ENCODE measurements at regions not wholly inside any gene's neighbourhood (a gene's known extent, or its start where the extent isn't known, plus 50 kb on each side); places are given as distances from the start of the nearest gene placed in this dataset.

DNA sequence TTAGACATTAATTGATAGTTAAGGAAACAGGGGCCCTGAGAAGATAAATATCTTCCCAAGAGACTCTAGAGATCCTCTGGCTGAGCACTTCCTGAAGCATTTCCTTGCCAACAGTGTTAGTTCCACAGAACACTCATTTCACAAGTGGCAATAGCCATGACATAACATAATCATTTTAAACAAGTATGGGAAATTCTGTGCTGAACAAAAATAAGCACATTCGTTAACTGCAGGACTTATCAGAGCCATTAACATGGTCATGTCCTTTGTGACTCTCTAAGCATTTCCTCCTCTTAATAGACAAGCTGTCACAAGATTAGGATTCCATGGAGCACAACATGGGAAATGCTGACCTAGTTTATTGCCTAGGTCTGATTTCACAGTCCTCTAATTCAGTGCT is 184.9 kb downstream of the SNX18 start:
- no peak overlapping the region for H3K4me3 ChIP-seq (ENCODE audit: low read depth, low read length)
- peak; percentile 18 for DNase-seq (ENCODE audit: low read depth)
- no peak for TF ChIP-seq CTCF (IDR thresholded peaks at IDR 0.05; ENCODE audit: insufficient read depth, low read depth, low read length)

DNA sequence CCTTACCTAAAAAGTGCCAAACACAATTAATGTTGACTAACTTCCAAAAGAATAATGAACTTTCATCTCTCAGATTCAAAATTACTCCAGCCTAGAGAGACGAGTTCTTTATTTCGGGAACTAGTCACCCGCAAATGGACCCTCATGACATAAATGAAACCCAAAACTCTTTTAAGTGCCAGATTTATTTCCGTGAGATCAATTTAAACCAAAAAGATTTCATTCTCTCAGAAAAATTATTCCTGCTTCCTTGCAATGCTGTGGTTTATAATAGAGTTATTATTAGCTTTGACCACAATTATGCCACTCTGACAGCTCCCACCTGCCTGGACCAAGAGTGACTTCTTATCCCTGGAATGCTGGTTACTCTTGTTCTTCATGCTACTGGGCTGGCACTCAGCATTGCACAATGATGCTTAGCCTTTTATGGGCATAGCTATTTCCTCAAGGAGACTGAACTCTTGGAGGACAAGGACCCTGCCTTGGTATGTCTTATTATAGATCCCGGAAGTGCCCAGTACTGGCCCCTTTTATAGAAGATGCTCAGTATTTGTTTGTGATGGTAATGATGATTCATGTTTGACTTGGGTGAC is 183.5 kb downstream of the SNX18 start:
- peak; percentile 93 for DNase-seq (ENCODE audit: low read depth)
- no peak overlapping the region for H3K4me3 ChIP-seq (ENCODE audit: low read depth, low read length)
- TF ChIP-seq CTCF (IDR thresholded peaks at IDR 0.05; ENCODE audit: insufficient read depth, low read depth, low read length), result no peak

- TF ChIP-seq CTCF (IDR thresholded peaks at IDR 0.05; ENCODE audit: insufficient read depth, low read depth, low read length), result no peak
- H3K4me3 ChIP-seq (ENCODE audit: low read depth, low read length), result no peak overlapping the region
- no peak for DNase-seq (ENCODE audit: low read depth)
Observed at GRCh38 chr5:54696931-54697330, 179.4 kb downstream of the SNX18 start.

DNA sequence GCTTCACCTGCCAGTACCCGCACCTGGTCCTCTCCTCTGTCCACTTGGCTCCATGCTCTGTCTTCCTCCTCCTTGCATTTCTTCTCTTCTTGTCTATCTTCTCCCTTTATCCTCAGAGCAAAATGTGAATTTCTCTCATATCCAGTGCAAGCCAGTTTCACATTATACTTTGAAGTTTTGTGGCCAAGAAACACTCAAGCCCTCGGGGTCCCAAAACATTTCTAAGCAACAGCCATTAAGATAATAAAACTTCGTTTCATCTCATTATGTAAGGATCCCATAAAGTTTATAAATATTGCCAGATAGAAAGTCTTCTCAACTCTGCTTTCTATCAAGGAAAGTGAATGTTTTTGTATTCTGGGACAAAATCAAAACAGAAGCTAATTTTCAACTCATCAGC is 178.8 kb downstream of the SNX18 start:
- DNase-seq (ENCODE audit: low read depth), result no peak
- no peak for TF ChIP-seq CTCF (IDR thresholded peaks at IDR 0.05; ENCODE audit: insufficient read depth, low read depth, low read length)
- no peak overlapping the region for H3K4me3 ChIP-seq (ENCODE audit: low read depth, low read length)

- H3K4me3 ChIP-seq (ENCODE audit: low read depth, low read length), result no peak overlapping the region
- TF ChIP-seq CTCF (IDR thresholded peaks at IDR 0.05; ENCODE audit: insufficient read depth, low read depth, low read length), result no peak
- DNase-seq (ENCODE audit: low read depth), result no peak
Observed at GRCh38 chr5:54695198-54695966, 177.8 kb downstream of the SNX18 start.

DNA sequence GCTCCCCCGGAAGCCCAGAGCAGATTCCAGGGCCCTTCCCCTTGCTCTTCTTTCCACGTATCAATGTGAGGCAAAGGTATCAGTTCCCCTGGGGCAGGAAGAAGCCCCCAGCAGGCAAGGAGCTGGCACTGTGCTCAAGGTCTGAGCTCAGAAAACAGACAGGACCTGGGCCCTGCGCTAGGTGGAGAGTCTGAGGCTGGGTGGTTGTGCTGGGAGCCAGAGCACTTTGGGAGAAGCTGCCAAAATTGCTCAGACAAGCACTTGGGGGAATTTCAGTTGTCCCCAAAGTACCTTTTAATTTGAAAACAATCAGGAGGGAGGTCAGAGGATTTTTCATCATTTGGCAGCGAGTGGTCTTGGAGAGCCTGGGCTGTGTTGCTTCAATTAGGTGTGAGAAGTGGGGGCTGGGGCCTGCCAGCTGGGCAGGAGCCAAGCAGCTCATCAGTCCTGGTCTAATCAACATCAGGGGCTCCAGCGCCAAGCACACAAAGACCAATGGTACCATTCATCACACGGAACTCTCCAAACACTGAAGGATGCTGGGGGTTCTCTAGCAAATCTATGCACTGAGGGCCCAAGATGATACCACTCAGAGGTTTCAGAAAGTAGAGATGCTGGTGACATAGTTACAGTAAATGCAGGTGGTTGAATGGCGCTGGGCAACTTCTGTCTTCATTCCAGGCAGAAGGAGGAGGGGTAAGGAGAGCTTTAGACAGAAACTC is 176.5 kb downstream of the SNX18 start:
- TF ChIP-seq CTCF (IDR thresholded peaks at IDR 0.05; ENCODE audit: insufficient read depth, low read depth, low read length), result no peak
- no peak overlapping the region for H3K4me3 ChIP-seq (ENCODE audit: low read depth, low read length)
- no peak for DNase-seq (ENCODE audit: low read depth)
